WTC11 (cell line): ENCODE measurements at regions not wholly inside any gene's neighbourhood (a gene's known extent, or its start where the extent isn't known, plus 50 kb on each side); places are given as distances from the start of the nearest gene placed in this dataset.

Experiments
- ATAC-seq: fragments of 200-7000 bp; cut with Tn5 transposase; 2 replicates; pipeline ENCODE4 v1.10.0; 2021; ENCODE audit warnings: mild to moderate bottlenecking, moderate library complexity
- CTCF ChIA-PET: fragments of 300-600 bp; sonication (Branson Sonifier 250); formaldehyde crosslinking; loops from one replicate; lab custom pipeline; 2021; ENCODE audit warnings: antibody characterized with exemption; lab: Charles Lee
- POLR2A ChIA-PET: fragments of 350-600 bp; sonication (Branson Sonifier 250); formaldehyde crosslinking; loops from one replicate; lab custom pipeline; 2021; ENCODE audit warnings: antibody characterized with exemption; lab: Charles Lee
- DNase-seq: peaks from one replicate; pipeline ENCODE4 v3.0.0; 2021; ENCODE audit warnings: low spot score
- H3K27ac Mint-ChIP-seq: 2 replicates; pipeline ENCODE4 v1.8.0; 2021; ENCODE audit warnings: mixed read lengths
- H3K27me3 Mint-ChIP-seq: 2 replicates; pipeline ENCODE4 v1.8.0; 2021; ENCODE audit warnings: low read depth, mild to moderate bottlenecking, moderate library complexity, mixed read lengths
- H3K36me3 Mint-ChIP-seq: 2 replicates; pipeline ENCODE4 v1.8.0; 2021; ENCODE audit warnings: mixed read lengths
- H3K4me1 Mint-ChIP-seq: 2 replicates; pipeline ENCODE4 v1.8.0; 2022; ENCODE audit warnings: mixed read lengths
- H3K4me3 Mint-ChIP-seq: 2 replicates; pipeline ENCODE4 v1.8.0; 2021; ENCODE audit warnings: mild to moderate bottlenecking, moderate library complexity, mixed read lengths
- H3K9me3 Mint-ChIP-seq: 2 replicates; pipeline ENCODE4 v1.8.0; 2021; ENCODE audit warnings: mixed read lengths
- EMX1 ChIP-seq: fragments of 250-450 bp; sonication (Bioruptor Pico); IDR thresholded peaks from 2 replicates; pipeline ENCODE4 v1.8.0; 2021; ENCODE audit warnings: mild to moderate bottlenecking
- FOXJ3 ChIP-seq: sonication (generic); formaldehyde crosslinking; IDR thresholded peaks from 2 replicates; pipeline ENCODE4 v1.9.0; 2021; ENCODE audit warnings: missing genetic modification reagents, mild to moderate bottlenecking, borderline replicate concordance
- HMGA2 ChIP-seq: fragments of 250-450 bp; sonication (Bioruptor Pico); IDR thresholded peaks from 2 replicates; pipeline ENCODE4 v1.4.0; 2021; ENCODE audit warnings: mild to moderate bottlenecking, moderate library complexity
- SOX15 ChIP-seq: fragments of 250-450 bp; sonication (Bioruptor Pico); IDR thresholded peaks from 2 replicates; pipeline ENCODE4 v1.9.0; 2021; ENCODE audit warnings: mild to moderate bottlenecking
- TEAD4 ChIP-seq: sonication (generic); formaldehyde crosslinking; IDR thresholded peaks from 2 replicates; pipeline ENCODE4 v1.8.0; 2022; ENCODE audit warnings: mild to moderate bottlenecking, missing genetic modification reagents
- TP53 ChIP-seq: sonication (generic); formaldehyde crosslinking; IDR thresholded peaks from 2 replicates; pipeline ENCODE4 v1.8.1; 2023; ENCODE audit warnings: mild to moderate bottlenecking, missing genetic modification reagents
- ZNF219 ChIP-seq: sonication (generic); formaldehyde crosslinking; IDR thresholded peaks from 2 replicates; pipeline ENCODE4 v1.8.0; 2023; ENCODE audit warnings: missing genetic modification reagents, mild to moderate bottlenecking, borderline replicate concordance
- ZNF317 ChIP-seq: sonication (generic); formaldehyde crosslinking; IDR thresholded peaks from 2 replicates; pipeline ENCODE4 v1.8.1; 2023; ENCODE audit warnings: low read depth, mild to moderate bottlenecking, moderate library complexity, missing genetic modification reagents, borderline replicate concordance
- TF ChIP-seq, protein P1 (sequence below): sonication (generic); formaldehyde crosslinking; IDR thresholded peaks from 2 replicates; pipeline ENCODE4 v1.8.0; 2022; ENCODE audit warnings: mild to moderate bottlenecking, missing genetic modification reagents
- TF ChIP-seq, protein P2 (sequence below): sonication (generic); formaldehyde crosslinking; IDR thresholded peaks from 2 replicates; pipeline ENCODE4 v1.8.1; 2023; ENCODE audit warnings: mild to moderate bottlenecking, missing genetic modification reagents
- TF ChIP-seq, protein P3 (sequence below): fragments of 200-600 bp; IDR thresholded peaks from 2 replicates; pipeline ENCODE4 v1.8.0; 2022; ENCODE audit warnings: antibody characterized with exemption
- TF ChIP-seq, protein P4 (sequence below): fragments of 250-450 bp; sonication (Bioruptor Pico); IDR thresholded peaks from 2 replicates; pipeline ENCODE4 v1.9.0; 2021; ENCODE audit warnings: moderate library complexity, mild to moderate bottlenecking, inconsistent platforms, borderline replicate concordance
- TF ChIP-seq, protein P5 (sequence below): fragments of 250-450 bp; sonication (Bioruptor Pico); IDR thresholded peaks from 2 replicates; pipeline ENCODE4 v1.9.0; 2021; ENCODE audit warnings: mild to moderate bottlenecking, borderline replicate concordance
- TF ChIP-seq, protein P6 (sequence below): sonication (generic); formaldehyde crosslinking; conservative IDR thresholded peaks from 2 replicates; pipeline ENCODE4 v1.8.1; 2023; ENCODE audit warnings: mild to moderate bottlenecking, low read depth, missing genetic modification reagents, moderate library complexity
- TF ChIP-seq, protein P7 (sequence below): sonication (generic); formaldehyde crosslinking; IDR thresholded peaks from 2 replicates; pipeline ENCODE4 v1.8.1; 2023; ENCODE audit warnings: mild to moderate bottlenecking, missing genetic modification reagents, borderline replicate concordance
- TF ChIP-seq, protein P8 (sequence below): fragments of 250-450 bp; sonication (Bioruptor Pico); IDR thresholded peaks from 2 replicates; pipeline ENCODE4 v2.1.2; 2022; ENCODE audit warnings: mild to moderate bottlenecking, moderate library complexity

DNA sequence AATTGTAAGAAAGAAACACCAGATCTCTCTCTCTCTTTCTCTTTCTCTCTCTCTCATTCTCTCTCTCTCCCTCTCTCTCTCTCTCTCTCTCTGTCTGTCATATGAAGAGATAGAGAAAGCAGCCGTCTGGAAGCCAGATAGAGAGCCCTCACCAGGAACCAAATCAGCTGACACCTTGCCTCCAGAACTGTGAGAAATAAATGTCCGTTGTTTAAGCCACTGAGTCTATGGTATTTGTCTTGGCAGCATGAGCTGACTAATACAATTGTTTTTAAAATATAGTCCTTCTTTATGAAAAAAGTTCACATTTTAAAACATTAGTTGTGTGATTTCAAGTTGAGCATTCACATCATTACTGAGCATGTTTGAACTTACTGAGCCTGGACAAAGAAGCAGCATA lies 275.6 kb downstream of the CETN3 start (continued):
- TF ChIP-seq, protein P1, sequence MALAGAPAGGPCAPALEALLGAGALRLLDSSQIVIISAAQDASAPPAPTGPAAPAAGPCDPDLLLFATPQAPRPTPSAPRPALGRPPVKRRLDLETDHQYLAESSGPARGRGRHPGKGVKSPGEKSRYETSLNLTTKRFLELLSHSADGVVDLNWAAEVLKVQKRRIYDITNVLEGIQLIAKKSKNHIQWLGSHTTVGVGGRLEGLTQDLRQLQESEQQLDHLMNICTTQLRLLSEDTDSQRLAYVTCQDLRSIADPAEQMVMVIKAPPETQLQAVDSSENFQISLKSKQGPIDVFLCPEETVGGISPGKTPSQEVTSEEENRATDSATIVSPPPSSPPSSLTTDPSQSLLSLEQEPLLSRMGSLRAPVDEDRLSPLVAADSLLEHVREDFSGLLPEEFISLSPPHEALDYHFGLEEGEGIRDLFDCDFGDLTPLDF, result no peak
- TF ChIP-seq, protein P2, sequence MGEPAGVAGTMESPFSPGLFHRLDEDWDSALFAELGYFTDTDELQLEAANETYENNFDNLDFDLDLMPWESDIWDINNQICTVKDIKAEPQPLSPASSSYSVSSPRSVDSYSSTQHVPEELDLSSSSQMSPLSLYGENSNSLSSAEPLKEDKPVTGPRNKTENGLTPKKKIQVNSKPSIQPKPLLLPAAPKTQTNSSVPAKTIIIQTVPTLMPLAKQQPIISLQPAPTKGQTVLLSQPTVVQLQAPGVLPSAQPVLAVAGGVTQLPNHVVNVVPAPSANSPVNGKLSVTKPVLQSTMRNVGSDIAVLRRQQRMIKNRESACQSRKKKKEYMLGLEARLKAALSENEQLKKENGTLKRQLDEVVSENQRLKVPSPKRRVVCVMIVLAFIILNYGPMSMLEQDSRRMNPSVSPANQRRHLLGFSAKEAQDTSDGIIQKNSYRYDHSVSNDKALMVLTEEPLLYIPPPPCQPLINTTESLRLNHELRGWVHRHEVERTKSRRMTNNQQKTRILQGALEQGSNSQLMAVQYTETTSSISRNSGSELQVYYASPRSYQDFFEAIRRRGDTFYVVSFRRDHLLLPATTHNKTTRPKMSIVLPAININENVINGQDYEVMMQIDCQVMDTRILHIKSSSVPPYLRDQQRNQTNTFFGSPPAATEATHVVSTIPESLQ (CRISPR knock-in tag), result no peak
- TF ChIP-seq TEAD4 (CRISPR knock-in tag) (no peak), TP53 (CRISPR knock-in tag) (no peak), SOX15 (CRISPR knock-in tag) (no peak), HMGA2 (CRISPR knock-in tag) (no peak), ZNF317 (CRISPR knock-in tag) (no peak), FOXJ3 (CRISPR knock-in tag) (no peak)
- TF ChIP-seq, protein P3, sequence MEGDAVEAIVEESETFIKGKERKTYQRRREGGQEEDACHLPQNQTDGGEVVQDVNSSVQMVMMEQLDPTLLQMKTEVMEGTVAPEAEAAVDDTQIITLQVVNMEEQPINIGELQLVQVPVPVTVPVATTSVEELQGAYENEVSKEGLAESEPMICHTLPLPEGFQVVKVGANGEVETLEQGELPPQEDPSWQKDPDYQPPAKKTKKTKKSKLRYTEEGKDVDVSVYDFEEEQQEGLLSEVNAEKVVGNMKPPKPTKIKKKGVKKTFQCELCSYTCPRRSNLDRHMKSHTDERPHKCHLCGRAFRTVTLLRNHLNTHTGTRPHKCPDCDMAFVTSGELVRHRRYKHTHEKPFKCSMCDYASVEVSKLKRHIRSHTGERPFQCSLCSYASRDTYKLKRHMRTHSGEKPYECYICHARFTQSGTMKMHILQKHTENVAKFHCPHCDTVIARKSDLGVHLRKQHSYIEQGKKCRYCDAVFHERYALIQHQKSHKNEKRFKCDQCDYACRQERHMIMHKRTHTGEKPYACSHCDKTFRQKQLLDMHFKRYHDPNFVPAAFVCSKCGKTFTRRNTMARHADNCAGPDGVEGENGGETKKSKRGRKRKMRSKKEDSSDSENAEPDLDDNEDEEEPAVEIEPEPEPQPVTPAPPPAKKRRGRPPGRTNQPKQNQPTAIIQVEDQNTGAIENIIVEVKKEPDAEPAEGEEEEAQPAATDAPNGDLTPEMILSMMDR, result no peak
- TF ChIP-seq, protein P4, sequence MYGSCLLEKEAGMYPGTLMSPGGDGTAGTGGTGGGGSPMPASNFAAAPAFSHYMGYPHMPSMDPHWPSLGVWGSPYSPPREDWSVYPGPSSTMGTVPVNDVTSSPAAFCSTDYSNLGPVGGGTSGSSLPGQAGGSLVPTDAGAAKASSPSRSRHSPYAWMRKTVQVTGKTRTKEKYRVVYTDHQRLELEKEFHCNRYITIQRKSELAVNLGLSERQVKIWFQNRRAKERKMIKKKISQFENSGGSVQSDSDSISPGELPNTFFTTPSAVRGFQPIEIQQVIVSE (CRISPR knock-in tag), result no peak

DNA sequence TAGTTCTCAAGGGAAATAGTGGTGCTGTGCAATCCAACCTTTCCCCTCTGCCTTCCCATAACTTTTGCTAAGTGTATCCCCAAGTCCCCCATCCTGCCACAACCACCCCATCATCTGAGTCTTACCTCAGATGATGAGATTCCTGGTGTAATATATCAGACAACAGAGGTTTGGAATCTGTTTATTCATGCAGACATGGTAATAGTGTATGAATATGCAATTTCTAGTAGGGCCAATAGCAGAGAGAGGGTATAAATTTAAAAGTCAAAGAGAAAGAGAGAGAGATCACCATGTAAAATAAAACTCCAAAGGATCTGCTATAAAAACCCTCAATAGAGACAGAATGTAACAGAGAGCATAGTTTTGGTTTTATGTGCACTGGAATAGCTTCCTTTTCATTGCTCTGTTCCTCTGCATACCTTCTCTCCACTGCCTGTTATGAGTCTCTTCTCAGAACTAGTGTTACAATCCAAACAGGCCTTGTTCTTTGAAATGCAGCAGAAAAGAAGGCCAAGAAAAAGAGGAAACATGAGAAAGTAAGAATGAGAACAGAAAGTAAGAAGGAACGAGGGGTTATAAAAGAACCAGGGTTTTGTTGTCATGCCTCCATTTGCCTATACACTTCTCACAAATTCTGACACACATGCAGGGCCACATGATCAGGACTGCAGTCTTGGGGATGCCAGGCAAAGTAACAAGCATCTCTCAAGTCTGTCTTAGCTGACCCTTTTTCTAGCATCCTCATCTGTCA lies 278.0 kb downstream of the CETN3 start:
- Mint-ChIP-seq H3K27me3 (no peaks in the 10 kb centered on the region), H3K9me3 (no peaks in the 10 kb centered on the region), H3K27ac (peak overlapping the region; percentile 27; the same call in 1 of the 2 replicates), H3K36me3 (no peaks in the 10 kb centered on the region), H3K4me1 (peaks cover 11% of the 10 kb centered on the region), H3K4me3 (no peak overlapping the region)
- no peak for ATAC-seq
- ChIA-PET CTCF (interaction anchor here (0.7 to 1.3 kb wide), 2 partner anchors 30 kb away, joined by 3 to 4 read pairs; no protein-coding TSS in a partner anchor), POLR2A (no interaction called here)
- no peak for DNase-seq
- TF ChIP-seq TEAD4 (CRISPR knock-in tag) (no peak), ZNF219 (CRISPR knock-in tag) (no peak), ZNF317 (CRISPR knock-in tag) (no peak), EMX1 (CRISPR knock-in tag) (no peak)
- TF ChIP-seq, protein P5, sequence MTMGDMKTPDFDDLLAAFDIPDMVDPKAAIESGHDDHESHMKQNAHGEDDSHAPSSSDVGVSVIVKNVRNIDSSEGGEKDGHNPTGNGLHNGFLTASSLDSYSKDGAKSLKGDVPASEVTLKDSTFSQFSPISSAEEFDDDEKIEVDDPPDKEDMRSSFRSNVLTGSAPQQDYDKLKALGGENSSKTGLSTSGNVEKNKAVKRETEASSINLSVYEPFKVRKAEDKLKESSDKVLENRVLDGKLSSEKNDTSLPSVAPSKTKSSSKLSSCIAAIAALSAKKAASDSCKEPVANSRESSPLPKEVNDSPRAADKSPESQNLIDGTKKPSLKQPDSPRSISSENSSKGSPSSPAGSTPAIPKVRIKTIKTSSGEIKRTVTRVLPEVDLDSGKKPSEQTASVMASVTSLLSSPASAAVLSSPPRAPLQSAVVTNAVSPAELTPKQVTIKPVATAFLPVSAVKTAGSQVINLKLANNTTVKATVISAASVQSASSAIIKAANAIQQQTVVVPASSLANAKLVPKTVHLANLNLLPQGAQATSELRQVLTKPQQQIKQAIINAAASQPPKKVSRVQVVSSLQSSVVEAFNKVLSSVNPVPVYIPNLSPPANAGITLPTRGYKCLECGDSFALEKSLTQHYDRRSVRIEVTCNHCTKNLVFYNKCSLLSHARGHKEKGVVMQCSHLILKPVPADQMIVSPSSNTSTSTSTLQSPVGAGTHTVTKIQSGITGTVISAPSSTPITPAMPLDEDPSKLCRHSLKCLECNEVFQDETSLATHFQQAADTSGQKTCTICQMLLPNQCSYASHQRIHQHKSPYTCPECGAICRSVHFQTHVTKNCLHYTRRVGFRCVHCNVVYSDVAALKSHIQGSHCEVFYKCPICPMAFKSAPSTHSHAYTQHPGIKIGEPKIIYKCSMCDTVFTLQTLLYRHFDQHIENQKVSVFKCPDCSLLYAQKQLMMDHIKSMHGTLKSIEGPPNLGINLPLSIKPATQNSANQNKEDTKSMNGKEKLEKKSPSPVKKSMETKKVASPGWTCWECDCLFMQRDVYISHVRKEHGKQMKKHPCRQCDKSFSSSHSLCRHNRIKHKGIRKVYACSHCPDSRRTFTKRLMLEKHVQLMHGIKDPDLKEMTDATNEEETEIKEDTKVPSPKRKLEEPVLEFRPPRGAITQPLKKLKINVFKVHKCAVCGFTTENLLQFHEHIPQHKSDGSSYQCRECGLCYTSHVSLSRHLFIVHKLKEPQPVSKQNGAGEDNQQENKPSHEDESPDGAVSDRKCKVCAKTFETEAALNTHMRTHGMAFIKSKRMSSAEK (CRISPR knock-in tag), result no peak
- TF ChIP-seq, protein P6, sequence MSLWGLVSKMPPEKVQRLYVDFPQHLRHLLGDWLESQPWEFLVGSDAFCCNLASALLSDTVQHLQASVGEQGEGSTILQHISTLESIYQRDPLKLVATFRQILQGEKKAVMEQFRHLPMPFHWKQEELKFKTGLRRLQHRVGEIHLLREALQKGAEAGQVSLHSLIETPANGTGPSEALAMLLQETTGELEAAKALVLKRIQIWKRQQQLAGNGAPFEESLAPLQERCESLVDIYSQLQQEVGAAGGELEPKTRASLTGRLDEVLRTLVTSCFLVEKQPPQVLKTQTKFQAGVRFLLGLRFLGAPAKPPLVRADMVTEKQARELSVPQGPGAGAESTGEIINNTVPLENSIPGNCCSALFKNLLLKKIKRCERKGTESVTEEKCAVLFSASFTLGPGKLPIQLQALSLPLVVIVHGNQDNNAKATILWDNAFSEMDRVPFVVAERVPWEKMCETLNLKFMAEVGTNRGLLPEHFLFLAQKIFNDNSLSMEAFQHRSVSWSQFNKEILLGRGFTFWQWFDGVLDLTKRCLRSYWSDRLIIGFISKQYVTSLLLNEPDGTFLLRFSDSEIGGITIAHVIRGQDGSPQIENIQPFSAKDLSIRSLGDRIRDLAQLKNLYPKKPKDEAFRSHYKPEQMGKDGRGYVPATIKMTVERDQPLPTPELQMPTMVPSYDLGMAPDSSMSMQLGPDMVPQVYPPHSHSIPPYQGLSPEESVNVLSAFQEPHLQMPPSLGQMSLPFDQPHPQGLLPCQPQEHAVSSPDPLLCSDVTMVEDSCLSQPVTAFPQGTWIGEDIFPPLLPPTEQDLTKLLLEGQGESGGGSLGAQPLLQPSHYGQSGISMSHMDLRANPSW (CRISPR knock-in tag), result no peak
- TF ChIP-seq, protein P7, sequence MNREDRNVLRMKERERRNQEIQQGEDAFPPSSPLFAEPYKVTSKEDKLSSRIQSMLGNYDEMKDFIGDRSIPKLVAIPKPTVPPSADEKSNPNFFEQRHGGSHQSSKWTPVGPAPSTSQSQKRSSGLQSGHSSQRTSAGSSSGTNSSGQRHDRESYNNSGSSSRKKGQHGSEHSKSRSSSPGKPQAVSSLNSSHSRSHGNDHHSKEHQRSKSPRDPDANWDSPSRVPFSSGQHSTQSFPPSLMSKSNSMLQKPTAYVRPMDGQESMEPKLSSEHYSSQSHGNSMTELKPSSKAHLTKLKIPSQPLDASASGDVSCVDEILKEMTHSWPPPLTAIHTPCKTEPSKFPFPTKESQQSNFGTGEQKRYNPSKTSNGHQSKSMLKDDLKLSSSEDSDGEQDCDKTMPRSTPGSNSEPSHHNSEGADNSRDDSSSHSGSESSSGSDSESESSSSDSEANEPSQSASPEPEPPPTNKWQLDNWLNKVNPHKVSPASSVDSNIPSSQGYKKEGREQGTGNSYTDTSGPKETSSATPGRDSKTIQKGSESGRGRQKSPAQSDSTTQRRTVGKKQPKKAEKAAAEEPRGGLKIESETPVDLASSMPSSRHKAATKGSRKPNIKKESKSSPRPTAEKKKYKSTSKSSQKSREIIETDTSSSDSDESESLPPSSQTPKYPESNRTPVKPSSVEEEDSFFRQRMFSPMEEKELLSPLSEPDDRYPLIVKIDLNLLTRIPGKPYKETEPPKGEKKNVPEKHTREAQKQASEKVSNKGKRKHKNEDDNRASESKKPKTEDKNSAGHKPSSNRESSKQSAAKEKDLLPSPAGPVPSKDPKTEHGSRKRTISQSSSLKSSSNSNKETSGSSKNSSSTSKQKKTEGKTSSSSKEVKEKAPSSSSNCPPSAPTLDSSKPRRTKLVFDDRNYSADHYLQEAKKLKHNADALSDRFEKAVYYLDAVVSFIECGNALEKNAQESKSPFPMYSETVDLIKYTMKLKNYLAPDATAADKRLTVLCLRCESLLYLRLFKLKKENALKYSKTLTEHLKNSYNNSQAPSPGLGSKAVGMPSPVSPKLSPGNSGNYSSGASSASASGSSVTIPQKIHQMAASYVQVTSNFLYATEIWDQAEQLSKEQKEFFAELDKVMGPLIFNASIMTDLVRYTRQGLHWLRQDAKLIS (CRISPR knock-in tag), result no peak
- TF ChIP-seq, protein P8, sequence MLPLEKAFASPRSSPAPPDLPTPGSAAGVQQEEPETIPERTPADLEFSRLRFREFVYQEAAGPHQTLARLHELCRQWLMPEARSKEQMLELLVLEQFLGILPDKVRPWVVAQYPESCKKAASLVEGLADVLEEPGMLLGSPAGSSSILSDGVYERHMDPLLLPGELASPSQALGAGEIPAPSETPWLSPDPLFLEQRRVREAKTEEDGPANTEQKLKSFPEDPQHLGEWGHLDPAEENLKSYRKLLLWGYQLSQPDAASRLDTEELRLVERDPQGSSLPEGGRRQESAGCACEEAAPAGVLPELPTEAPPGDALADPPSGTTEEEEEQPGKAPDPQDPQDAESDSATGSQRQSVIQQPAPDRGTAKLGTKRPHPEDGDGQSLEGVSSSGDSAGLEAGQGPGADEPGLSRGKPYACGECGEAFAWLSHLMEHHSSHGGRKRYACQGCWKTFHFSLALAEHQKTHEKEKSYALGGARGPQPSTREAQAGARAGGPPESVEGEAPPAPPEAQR (CRISPR knock-in tag), result no peak
